Epithelial cell of prostate (primary cell): ENCODE measurements at regions not wholly inside any gene's neighbourhood (a gene's known extent, or its start where the extent isn't known, plus 50 kb on each side); places are given as distances from the start of the nearest gene placed in this dataset.

ENCODE experiments used
- DNase-seq: peaks from one replicate; pipeline ENCODE4 v3.0.0-alpha.2; 2011; ENCODE audit warnings: low read depth, low spot score
- H3K27ac ChIP-seq: fragments of 450-650 bp; 2 replicates; pipeline ENCODE4 v1.5.1; 2017; ENCODE audit warnings: mild to moderate bottlenecking

GRCh38 chr3:42037318-42037945 is 53.7 kb upstream of the TRAK1 start:
- no peak for DNase-seq
- H3K27ac ChIP-seq = peak overlapping the region; percentile 67

DNA sequence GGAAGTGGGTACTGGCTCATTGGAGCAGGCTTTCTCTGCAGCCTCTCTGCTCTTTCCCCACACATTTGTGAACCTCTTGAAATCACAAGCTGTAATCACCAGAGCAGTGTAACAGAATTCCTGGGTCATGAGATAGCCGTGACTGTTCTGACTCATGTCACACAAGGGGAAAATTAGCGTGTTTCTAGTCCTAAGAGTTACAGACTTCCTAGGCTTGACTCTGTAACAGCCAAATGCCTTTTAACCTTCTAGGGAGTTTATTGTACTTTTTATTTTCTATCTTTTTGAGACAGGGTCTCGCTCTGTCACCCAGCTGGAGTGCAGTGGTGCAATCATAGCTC is 54.7 kb upstream of the TRAK1 start:
- peak overlapping the region; percentile 67 for H3K27ac ChIP-seq
- DNase-seq = peak; percentile 40

DNA sequence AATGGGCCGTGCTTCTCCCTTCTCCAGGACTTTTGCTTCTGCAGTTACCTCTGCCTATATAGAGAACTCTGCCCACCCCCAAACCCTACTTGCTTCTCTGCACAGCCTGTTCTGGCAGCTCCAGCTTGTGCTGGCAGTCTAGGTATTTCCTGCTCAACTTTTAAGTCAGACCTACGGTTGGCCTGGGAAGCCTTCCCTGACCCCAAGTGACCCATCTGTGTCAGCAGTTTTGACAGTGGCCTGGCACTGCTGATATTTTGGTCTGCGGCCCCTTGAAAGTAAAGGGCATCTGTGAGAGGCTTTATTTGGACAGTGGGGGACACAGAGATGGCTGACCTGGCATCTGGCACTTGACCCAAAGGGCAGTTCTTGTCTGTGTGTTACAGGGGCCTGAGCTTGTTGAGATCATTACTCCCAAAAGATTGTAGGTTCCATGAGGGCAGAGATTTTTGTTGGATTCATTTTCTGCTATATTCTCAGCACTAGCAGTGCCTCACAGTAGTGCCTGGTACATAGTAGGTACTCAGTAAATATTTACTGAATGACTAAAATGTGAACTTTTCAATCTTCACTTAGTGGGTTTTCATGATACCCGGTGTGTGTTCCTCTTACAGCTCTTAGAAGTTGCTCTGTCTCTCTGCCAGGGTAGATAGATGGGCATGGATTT is 55.2 kb upstream of the TRAK1 start:
- no peak for DNase-seq
- peak overlapping the region; percentile 67 for H3K27ac ChIP-seq

DNA sequence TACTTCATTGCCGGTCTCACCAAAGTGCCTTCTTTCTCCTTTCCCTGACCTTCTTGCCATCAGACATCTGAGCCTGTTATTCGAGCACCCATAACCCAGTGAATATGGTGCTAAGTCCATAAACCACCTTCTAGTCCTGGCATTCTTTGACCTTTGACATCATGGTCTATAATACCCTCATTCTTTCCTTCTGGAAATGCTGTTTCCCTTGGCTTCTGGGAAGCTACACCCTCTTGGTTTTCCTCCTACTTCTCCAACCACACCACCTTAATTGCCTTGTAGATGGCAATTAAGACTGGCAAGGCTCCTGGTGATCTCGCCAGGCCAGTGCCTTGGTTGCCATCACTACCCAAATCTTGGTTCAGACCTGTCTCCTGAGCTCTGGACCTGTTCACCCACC is 56.1 kb upstream of the TRAK1 start:
- no peak overlapping the region for H3K27ac ChIP-seq

GRCh38 chr3:42033741-42034140 is 57.4 kb upstream of the TRAK1 start:
- no peak for DNase-seq
- peak overlapping the region; percentile 30 for H3K27ac ChIP-seq

More for the DNA sequence above, 56.1 kb upstream of the TRAK1 start:
- no peak for DNase-seq

GRCh38 chr3:42032693-42033349 is 58.3 kb upstream of the TRAK1 start:
- H3K27ac ChIP-seq = peak overlapping the region; percentile 30
- DNase-seq = no peak

- DNase-seq = no peak
- H3K27ac ChIP-seq = peak overlapping the region; percentile 30
These were observed 59.2 kb upstream of the TRAK1 start for GRCh38 chr3:42031808-42032480.

DNA sequence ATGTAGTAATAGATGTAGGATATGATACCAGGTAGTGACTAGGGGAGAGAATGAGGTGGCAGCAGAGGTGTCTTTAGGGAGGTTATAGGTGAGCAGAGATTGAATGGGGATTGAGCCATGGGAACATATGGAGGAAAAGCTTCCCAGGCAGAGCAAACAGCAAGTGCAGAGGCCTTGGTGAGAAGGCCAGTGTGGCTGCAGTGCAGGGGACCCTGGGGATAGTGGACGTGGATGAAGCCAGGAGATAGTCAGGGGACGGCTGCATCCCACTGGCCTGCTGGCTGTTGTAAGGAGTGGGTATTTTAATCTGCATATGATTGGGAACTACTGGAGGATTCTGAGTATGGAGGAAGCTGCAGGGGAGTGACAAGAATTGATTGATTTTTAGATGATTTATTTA is 62.7 kb upstream of the TRAK1 start:
- no peak for DNase-seq
- no peak overlapping the region for H3K27ac ChIP-seq

DNA sequence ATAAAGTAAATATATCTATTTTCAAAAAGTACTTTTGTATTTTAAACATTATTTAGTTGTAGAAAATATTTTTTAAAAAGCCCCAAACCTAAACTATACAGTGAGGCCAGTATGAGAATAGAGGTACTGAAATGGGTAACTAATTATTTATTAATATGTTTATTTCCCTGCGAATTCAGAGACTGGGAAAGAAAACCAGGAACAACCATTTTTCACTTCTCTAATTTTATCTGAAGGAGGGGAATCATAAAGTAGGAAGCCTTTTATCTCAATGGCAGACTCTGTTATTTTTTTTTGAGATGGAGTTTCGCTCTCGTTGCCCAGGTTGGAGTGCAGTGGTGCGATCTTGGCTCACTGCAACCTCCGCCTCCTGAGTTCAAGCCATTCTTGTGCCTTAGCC is 63.6 kb upstream of the TRAK1 start:
- H3K27ac ChIP-seq = no peak overlapping the region
- DNase-seq = no peak

DNA sequence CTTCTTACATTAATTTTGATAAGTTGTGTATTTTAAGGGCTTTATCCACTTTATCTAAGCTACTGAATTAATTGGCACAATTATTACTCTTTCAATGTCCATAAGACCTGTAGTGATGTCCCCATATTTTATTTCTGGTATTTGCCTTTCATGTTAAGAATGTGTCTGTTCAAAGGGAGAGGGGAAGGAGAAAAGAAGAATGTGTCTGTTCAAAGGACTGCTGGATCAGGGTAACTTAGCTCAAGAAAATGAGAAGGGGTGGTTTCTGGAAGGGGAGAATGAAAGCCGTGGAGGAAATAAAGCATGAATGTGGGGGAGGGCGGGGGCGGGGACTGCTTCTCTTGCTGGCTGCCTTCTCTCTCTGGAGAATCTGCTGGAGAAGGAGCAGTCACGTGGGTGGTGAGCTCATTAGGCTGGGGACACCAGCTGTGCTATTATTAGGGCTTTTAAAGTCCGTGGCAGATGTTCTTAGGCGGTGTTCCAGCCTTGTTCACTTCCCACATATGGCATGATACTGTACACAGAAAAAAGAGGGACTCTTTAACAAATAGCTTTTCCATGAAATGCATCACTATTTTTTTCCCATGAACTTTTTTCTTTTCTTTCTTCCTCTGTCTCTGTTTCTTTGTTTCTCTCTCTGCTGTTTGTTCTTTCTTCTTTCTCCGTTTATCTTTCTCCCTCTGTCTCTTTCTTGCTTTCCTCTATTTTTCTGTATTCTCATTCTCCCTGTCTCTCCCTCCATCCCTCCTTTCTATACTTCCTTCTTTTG is 63.7 kb upstream of the ULK4 start:
- peak; percentile 33 for DNase-seq
- H3K27ac ChIP-seq = peak overlapping the region; percentile 73

- H3K27ac ChIP-seq = peak overlapping the region; percentile 73
These were observed 62.9 kb upstream of the ULK4 start for GRCh38 chr3:42024591-42025351.

GRCh38 chr3:42023380-42023779 is 61.5 kb upstream of the ULK4 start:
- H3K27ac ChIP-seq = no peak overlapping the region
- DNase-seq = no peak

More at GRCh38 chr3:42024591-42025351, 62.9 kb upstream of the ULK4 start:
- no peak for DNase-seq

- H3K27ac ChIP-seq = peak overlapping the region; percentile 84
- DNase-seq = no peak
These were observed 60.5 kb upstream of the ULK4 start for GRCh38 chr3:42022355-42022754.

DNA sequence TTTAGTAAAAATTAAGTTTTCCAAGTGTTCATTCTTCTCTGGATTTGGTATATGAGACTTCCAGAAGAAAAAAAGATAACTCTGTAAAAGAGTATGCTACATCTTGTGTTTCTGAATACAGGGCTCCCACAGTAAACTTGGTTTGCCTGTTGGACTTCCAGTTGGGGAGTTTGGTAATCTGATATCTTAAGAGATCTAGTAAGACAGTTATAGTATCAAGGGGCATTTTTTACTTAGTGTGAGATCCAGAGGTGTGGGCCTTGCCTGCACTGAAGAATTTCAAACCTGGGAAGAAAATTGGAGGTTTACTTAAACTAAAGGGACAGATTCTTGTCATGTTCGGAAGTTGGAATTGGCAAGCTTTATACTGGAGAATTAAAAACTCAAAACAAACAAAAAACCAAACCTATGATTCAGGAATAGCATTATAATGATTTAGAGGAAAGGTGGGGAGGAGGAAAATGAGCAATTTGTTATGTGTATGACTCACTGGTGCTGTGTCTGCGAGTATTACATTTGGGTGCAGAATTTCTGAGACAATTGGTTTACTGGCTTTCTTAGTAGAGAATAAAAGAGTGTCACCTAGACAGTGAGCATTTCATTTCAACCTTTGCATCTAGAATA is 58.9 kb upstream of the ULK4 start:
- peak; percentile 49 for DNase-seq

GRCh38 chr3:42019953-42020260 is 58.0 kb upstream of the ULK4 start:
- DNase-seq = no peak
- peak overlapping the region; percentile 84 for H3K27ac ChIP-seq

More for the DNA sequence above, 58.9 kb upstream of the ULK4 start:
- peak overlapping the region; percentile 84 for H3K27ac ChIP-seq

DNA sequence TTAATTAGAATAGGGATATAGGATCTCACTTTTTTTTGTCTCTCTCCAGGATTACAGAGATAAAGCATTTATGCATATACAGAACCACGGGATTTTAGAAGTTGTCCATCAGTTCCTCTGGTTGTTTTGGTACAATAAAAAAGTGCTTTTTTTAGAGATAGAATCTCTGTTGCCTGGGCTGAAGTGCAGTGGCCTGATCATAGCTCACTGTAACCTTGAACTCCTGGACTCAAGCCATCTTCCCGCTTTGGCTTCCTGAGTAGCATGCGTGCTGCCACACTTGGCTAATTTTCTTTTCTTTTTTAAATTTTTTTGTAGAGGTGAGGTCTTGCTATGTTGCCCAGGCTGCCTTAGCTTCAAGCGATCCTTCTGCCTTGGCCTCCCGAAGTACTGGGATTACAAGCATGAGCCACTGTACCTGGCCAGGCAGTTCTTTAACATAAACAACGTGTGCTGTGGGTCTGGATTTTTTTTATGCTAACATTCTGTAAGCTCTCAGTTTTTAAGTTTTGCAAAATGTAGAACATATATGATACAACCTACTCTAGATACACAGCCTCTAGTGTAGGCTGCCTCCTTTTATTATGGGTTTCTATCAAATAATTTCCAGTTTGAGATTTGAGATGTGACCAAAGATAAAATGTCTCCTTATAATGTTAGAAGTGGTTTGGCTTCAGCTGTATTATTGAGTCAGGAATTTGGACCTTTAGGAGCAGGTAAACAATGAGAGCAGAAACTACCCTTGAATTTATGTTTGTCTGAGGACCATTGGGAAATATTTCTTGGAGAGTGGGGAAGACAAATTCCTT is 57.4 kb upstream of the ULK4 start:
- peak overlapping the region; percentile 84 for H3K27ac ChIP-seq
- DNase-seq = no peak

- H3K27ac ChIP-seq = no peak overlapping the region
- DNase-seq = no peak
These were observed 53.1 kb upstream of the ULK4 start for GRCh38 chr3:42014921-42015533.

DNA sequence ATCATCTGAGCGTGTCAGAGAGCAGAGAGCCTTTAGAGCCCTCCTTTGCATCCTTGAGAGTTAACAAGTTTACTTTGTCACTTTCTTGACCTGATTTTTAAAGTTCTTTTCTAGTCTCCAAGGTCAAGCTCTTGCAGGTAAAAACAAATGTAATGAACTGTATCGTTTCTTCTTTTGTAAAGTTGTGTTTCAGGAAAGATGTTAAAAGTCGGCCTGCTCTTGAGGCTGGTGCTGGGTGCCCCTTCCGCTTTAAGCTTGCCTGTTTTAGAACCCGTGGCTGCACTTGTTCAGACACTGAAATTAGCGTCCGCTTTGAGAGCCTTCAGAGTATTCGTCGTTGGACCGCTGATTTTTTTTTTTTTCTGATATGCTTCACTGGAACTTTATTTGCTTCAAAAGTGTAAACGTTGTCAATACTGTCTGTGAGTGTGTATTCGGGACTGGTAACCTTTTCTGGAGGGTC is 52.6 kb upstream of the ULK4 start:
- no peak for DNase-seq
- peak overlapping the region; percentile 68 for H3K27ac ChIP-seq
